NOMO-1 treated with DMSO at 0.1 percent for 48 hours (cell line): ENCODE measurements at regions not wholly inside any gene's neighbourhood (a gene's known extent, or its start where the extent isn't known, plus 50 kb on each side); places are given as distances from the start of the nearest gene placed in this dataset.
A peak's percentile ranks its signal among the peaks of the same experiment; 100 is the strongest.
"Not testable (repeated sequence)": the region's sequence is repeated elsewhere in the genome, so short reads cannot be mapped to it uniquely, and the experiment has no call there.

Experiments
- DNase-seq: peaks from one replicate; lab custom pipeline; 2025; ENCODE audit not compliant: unreplicated experiment; lab: John Stamatoyannopoulos, UW

GRCh38 chr2:60357996-60358395 is 195.5 kb downstream of the BCL11A start:
- DNase-seq = no peak

DNA sequence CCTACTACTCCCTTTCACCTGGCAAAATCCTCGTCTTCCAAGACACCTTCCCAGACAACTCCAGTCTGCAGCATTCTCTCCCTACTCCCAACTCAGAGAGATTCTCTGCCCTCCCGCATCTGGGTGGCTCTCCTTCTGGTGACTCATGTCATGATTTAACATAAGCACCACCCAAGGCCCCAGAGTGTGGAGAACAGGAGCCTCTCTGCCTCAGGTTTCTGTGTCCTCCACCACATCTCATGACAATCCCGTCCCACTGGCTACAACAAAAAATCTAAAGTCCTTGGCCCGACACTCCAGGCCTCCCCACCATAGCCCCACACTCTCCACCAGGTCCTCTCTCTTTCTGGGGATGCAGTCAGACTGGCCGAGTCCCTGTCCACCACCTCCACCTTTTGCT is 197.1 kb downstream of the BCL11A start:
- peak; percentile 49 for DNase-seq

DNA sequence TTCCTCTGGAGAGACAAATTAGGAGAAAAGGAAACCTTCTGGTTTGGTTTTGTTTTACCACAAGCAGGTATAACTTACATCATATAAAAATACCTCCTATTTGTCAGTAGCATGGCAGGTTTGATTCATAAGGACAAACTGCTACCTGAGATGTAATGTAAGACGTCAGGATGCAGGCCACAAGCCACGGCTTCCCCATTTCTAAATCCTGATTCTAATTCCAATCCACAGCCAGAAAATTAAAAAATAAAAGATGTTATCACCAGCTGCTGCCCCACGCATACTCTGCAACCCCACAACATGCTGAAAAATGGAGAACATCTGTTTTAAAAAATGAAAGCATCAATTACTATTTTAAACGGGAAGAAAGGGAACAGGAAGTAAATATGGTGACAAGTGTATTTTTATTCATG is 197.6 kb downstream of the BCL11A start:
- peak; percentile 71 for DNase-seq

GRCh38 chr2:60354713-60355112 is 198.7 kb downstream of the BCL11A start:
- DNase-seq = no peak

GRCh38 chr2:60353863-60354262 is 199.6 kb downstream of the BCL11A start:
- DNase-seq = peak; percentile 49

DNA sequence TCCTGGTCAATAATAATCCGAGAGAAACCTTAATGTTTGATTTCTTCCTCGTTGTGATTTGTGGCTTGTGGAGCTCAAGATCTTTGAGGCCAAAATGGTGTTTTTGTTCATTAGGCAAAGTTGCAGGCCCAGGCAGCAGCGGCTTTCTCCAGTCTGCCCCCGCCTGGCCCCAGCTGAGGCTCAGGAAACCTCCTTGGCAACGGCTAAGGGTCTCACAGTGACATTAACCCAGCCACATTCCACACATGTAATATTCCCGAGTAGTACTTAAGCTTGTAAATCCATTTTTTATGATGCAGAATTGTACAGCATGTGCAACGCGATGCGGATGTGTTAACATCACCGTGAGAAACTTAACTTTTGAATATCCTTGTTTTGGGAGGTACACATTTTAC is 200.1 kb downstream of the BCL11A start:
- no peak for DNase-seq

DNA sequence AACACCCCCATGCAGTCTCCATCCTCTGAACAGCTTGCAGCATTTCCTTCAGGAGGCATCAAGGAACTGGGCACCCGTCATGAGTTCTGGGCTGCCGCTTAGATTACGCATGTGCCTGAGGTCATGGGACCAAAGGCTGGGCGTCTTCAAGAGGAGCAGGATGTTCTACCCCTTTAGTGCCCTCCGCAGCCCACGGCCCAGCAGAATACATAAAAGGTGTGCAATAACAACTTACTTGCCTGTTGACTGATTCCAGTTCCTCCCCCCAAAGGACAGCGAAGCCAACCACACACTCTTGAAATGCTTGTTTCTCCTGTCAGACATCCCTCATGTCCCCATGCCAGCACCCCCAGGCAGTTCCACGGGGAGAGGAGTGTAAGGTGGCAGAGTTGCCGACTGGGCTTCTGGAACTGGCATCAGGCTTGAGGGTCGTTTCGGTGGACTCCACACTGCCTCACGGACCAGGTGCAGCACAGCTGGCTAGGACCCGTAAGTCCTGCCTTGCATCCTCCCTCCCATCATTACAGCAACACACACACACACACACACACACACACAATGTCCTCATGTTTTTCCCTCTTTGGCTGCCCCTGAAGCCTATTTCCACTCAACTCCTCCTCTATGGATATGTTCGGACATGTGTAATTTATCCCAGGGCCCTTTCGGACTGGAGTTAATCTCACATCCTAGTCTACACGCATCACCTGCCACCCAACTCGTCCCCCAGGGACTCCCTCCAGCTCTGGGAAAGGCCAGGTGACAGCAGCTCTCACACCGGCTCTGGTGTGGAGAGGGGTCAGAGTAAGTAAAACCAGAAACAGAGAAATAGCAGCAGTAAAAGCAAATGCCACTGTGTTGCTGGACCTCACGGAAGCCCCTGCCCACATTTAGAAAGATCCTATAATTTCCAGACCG is 200.7 kb downstream of the BCL11A start:
- no peak for DNase-seq

DNA sequence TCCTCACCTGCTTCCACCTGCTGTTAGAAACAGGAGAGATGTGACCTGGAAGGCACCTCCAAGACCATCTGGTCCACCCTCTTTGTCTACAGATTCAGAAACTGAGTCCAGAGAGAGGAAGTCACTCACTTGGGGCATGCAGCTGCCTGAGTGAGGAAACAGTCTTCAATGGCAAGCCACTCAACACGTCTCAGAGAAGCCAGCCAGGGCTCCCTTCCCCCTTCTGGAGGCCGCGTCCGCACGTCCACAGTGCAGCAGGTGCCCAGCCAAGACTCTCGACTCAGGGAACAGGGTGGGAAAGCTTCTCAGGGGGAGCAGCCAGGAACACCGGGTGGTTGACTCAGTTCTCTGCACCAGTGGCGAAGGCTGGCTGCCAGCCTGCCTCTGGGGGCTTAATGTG is 201.7 kb downstream of the BCL11A start:
- DNase-seq = no peak

DNA sequence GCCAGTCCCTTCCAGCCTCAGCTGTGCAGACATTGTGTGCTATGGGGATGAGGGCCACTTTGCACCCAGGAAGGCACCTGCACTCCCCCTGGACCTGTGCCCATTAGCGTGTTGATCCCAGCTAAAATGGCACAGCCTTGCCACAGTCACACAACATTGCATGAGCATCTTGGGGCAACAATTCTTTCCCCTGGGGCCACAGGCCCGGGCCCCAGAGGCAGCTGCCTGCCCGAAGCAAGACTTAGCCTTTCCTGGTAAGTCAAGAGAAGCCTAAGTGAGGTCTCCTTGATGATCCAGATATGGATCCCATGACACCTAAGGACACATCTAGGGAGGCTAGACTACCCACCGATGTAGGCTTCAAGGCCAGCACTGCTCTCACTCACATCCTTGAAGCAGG is 202.1 kb downstream of the BCL11A start:
- no peak for DNase-seq

DNA sequence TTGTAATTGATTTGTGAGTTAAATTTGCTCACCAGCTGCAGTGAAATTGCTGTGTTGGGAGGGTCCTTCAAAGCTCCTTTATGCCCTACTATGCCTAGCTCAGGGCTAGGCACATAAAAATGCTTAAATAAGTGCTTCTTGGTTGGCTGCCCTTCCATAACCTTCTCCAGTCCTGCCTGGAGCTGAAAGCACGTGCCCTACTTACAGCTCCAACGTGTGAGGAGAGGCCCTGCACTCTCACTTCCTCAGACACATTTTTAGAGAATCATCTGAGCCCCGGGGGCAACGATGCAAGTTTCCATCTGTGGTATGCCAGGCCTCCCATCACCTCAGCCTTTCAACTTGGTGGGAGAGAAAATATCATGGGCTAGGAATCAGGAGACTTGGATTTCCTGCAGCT is 202.7 kb downstream of the BCL11A start:
- peak; percentile 47 for DNase-seq

DNA sequence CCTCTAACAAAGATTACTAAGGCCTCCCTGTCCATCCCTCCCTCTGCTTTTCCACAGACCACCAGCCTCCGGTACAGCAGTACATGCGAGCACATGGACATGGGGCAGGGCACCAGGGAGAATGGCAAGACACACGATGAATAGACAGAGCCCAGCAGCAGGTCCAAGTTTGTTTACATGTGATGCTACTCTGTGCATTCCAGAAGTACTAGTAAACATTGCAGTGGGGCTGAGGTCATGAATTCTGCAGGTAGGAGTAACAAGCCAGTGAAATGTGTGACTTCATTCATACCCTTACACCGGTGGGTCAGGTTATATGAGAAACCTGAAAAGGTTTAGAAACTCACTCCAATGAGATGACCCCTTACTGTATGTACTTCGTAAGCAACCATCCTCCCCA is 205.7 kb downstream of the BCL11A start:
- DNase-seq = no peak

DNA sequence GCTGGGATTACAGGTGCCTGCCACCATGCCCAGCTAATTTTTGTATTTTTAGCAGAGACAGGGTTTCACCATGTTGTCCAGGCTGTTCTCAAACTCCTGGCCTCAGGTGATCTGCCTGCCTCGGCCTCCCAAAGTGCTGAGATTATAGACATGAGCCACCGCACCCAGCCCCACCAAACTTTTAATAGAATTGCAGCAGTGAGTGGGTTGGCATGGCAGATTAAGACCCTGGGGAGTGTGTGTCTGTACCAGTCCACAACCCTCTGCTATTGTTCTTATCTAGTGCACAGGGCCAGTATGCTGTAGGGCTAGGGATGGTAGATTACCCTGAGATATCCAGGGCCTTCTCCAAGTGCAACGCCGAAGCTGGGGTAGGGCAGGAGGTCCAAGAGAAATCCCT is 211.0 kb downstream of the BCL11A start:
- not testable (repeated sequence) for DNase-seq

GRCh38 chr2:60341151-60341550 is 212.3 kb downstream of the BCL11A start:
- no peak for DNase-seq

- no peak for DNase-seq
Measured at GRCh38 chr2:60339286-60339685, 214.2 kb downstream of the BCL11A start.

GRCh38 chr2:60337142-60337497 is 216.3 kb downstream of the BCL11A start:
- DNase-seq = peak; percentile 60

- DNase-seq = peak; percentile 21
Measured at GRCh38 chr2:60336442-60337141, 216.9 kb downstream of the BCL11A start.

DNA sequence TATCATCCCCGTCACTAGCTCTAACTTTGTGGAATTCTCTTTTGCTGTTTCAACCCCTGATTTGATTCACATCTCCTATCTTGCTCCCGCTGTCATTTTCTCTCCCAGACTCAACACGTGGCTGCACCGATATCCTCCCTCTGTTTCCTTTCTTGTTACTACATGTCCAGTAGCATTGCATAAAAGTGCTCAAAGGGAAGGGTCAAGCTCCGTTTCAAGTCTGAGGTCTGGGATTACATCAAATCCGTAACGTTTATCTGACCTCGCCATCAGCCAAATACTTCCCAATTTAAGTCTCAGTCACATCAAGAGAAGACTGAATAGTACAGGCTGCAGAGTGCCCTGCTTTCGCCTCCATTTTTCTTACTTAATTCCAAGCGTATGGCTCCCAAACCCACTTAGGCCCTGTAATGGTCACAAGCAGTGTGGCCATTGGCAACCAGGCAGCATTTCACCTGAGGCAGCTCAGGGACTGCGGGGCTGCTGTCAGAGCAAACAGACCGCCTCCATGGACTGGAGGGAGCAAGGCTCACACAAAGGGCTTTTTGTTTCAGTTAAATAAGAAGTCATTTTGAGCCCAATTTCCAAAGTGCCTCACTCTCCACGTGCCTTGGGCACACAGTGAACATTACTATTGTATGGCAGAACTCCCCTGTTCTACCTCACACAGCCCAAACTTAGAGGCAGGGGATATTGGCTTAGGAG is 217.8 kb downstream of the BCL11A start:
- DNase-seq = peak; percentile 21

DNA sequence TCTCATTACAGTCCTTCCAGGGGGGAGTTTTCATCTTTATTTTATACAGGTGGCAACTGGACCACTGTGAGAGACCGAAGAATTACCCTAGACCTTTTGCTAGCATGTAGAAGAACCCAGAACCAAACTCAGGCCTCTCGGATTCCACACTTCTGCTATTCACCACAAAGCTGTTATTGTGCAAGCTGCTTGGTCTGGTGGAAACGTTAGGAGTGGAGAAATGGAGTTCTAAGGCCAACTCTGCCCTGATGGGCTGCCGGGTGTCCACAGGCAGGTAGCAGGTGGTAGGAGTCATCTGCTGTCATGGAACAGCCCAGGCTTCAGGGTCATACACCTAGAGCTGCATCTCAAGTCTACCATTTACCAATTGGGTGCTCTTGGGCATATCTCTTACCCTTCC is 218.8 kb downstream of the BCL11A start:
- DNase-seq = peak; percentile 79

GRCh38 chr2:60333264-60333663 is 220.2 kb downstream of the BCL11A start:
- no peak for DNase-seq

GRCh38 chr2:60331115-60331809 is 222.2 kb downstream of the BCL11A start:
- DNase-seq = peak; percentile 33

GRCh38 chr2:60329225-60329624 is 224.2 kb downstream of the BCL11A start:
- DNase-seq = no peak
